Suppressor macrophage treated with lipopolysaccharide for 1 hour (primary cell): ENCODE measurements at regions not wholly inside any gene's neighbourhood (a gene's known extent, or its start where the extent isn't known, plus 50 kb on each side); places are given as distances from the start of the nearest gene placed in this dataset.
"Not testable (repeated sequence)": the region's sequence is repeated elsewhere in the genome, so short reads cannot be mapped to it uniquely, and the experiment has no call there.

Experiments
- DNase-seq, 3 donors: peaks; one replicate each; pipeline ENCODE4 v3.0.0-alpha.2; 2020 to 2022

DNA sequence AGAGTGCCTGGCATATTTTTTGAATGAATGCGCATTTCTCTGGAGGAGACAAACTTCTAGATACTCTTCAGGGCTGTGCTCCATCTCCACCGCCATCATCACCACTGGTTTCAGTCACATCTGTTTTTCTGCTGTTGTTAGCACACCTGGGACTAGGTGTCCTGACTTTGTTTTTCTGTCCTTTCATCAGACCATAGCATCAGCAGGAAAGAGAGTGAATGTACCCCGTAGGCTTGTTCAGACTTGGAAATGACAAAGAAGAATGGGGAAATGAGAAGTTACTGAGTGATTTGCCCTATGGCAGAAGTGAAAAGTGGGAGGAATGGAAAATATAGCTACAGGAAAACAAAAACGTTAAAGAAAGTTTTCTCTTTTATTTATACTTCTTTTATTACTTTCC, 965.2 kb upstream of the FANCL start:
- DNase-seq = no peak

DNA sequence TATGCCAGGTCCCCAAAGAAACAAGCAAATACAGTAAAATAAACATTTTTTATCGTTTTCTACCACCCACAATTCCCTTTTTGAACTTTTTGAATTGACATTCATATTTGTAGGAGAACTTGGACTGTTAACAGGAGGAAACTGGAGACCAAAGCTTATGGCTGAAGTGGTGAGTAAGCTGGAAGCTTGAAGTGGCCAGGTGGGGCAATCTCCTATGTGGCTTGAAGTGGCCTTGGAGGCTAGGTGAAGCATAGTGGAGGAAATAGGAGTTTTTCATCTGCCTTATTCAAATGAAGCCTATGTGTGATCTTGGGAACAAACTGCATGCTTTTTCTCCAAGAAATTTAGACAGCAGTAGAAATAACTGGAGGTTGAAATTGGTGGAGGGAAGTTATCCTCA, 962.9 kb upstream of the FANCL start:
- no peak for DNase-seq

DNA sequence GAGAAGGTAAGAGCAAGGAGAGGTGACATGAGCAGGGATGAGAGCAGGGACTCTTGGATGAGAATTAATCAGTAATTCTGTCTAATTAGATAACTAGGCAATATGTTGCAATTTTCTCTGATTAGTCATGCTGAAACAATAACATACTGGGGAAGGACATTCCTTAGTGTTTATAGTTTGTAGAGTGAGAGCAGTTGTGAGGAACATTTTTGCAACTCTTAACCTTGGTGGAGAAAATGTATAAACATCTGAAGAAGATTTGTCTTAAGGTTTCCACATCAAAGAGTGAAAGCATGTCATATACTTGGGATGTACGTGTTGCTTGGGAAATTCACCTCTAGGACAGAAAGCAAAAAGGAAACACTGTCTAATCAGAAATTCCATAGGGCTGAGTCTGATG, 955.4 kb upstream of the FANCL start:
- no peak for DNase-seq

- DNase-seq = no peak
Measured at GRCh38 chr2:59195851-59196250, 954.7 kb upstream of the FANCL start.

DNA sequence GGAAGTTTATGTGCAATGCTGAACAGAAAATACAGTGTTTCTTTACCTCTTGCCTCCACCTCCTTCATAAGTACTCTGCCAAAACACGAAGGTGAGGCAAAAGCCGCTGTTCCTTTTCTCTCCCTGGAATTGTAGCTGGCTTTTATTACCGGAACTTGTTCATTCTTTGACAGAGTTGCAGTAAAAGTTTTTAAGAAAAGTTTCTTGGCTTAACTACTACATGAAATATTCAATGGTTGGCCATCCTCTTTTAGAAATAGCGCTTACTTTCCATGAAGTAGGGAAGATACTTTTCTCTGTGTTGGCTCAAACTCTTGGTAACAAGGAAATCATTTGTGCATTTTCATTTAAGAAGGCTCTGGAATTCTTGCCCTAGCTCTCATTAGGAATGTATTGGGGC, 950.7 kb upstream of the FANCL start:
- no peak for DNase-seq

GRCh38 chr2:59190518-59190917, 949.4 kb upstream of the FANCL start:
- DNase-seq = no peak

GRCh38 chr2:59184276-59185020, 943.3 kb upstream of the FANCL start:
- DNase-seq = peak; percentile 21 to 30 (median 28)

GRCh38 chr2:59183070-59183469, 941.9 kb upstream of the FANCL start:
- no peak for DNase-seq

DNA sequence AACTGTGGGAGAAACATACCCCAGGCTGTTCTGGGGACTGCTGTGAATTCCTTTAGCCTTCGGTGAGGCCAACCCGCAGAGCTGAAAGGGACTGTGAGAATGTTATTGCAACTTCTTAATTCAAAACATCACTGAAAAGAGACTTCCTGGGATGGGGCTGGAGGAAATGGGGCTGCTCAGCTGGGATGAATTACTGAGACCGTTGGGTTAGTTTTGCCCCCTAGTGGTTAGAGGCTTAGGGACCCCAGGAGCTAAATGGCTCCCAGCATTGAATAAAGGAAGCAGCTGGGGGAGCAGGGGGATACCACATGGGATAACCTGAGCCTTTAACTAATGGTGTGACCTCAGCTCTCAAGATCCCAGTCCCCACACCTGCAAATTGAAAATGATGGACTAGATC, 941.1 kb upstream of the FANCL start:
- DNase-seq = peak; percentile 19 to 22 (median 22)

DNA sequence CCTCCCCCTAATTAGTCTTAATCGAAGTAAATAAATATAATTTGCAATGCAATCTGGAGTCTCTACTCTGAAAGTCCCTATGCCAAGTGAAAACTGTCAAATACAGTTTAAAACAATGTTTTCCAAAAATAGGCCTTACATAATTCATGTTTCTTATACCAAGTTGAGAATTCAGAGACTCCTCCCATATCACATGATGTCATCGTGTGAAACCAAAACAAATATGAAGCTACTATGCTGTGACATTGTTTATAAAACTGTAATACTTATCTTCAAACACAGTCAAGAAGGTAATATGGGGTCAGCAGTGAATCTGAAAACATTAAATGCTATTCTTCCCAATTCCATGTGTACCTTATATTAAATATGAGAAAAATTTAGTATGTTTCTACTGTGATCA, 940.2 kb upstream of the FANCL start:
- DNase-seq = no peak

DNA sequence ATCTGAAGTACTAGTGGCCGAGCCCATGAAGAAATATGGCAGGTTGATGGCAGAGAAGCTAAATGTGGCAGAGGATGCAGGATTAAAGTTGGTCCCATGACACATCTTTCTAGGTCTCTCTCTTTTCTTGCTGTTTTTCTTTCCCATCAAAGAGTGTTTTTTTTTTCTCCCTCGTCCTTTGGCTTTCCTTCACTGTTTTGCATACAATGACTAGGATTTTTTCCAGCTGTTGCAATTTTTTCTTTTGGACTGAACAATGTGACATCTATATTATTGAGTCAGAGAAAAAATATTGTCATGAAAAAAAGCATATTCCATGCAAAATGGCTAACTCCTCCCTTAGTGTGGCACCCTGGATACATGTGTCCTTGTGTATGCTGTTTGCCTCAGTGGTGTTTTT, 939.5 kb upstream of the FANCL start:
- DNase-seq = no peak

DNA sequence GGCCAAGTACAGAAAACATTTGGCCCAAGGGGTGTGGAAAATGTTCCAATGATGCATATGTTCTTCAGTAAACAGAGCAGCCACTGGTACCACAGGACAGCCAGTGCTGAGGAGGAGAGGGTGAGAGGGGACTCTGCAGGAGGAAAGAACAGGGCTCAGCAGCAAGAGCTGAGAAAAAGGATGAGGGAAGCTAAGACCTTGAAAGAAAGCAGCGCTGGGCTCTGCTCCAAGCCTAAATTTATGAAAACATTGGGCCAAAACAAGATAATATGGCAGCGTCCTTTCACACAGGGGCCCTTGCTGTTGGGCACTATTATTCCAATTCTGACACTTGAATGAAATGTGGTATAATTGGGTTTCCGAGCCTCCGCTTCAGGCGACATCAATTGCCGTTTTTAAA, 939.0 kb upstream of the FANCL start:
- no peak for DNase-seq

- DNase-seq = no peak
Measured at GRCh38 chr2:59177748-59178147, 936.6 kb upstream of the FANCL start.

DNA sequence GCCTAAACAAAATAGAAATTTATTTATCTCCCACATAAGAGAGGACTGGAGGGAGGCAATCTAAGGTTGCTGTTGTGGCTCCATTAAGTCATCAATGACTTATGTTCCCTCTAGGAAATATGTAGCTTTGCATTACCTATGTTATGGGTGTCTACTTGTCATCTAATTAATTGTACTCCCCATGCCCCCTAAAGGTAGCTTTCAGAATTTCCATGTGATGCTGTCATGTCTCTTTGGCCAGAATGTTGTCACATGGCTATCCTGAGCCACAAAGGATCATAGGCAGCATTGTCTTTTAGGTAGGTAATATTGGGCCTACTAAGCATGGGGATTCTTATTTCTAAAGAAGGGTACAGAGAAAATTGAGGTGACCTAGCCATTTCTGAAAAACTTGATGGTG, 935.6 kb upstream of the FANCL start:
- no peak for DNase-seq

GRCh38 chr2:59174536-59175243, 933.6 kb upstream of the FANCL start:
- DNase-seq = no peak

DNA sequence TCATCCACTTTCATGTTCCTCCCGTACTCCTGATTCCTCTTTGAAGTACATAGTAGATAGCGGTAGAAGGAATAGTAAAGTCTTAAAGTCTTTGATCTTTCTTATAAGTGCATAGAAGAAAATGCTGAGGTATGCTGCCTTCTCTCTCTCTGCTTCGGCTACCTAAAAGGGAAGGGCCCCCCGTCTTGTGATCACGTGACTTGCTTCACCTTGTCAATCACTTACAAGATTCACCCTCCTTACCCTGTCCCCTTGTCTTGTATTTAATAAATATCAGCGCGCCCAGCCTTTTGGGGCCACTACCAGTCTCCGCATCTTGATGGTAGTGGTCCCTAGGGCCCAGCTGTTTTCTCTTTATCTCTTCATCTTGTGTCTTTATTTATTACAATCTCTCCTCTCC, 932.2 kb upstream of the FANCL start:
- no peak for DNase-seq

DNA sequence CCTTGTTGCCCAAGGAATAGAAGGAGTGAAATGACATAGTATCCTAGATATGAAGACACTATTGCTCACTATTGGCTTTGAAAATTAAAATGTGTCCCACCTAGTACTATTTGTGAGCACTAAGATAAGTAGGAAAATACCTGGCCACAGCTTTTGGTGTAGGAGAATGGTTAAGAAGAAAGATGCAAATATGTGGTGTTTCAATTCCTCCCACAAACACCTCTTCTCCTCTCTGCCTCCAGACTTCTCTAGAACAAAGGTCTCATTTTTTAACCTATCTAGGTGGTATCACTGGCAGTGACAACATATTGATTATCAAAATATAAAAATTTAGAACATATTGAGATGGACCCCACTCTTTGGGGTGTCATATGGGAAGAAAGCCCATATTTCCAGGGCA, 929.9 kb upstream of the FANCL start:
- no peak for DNase-seq

DNA sequence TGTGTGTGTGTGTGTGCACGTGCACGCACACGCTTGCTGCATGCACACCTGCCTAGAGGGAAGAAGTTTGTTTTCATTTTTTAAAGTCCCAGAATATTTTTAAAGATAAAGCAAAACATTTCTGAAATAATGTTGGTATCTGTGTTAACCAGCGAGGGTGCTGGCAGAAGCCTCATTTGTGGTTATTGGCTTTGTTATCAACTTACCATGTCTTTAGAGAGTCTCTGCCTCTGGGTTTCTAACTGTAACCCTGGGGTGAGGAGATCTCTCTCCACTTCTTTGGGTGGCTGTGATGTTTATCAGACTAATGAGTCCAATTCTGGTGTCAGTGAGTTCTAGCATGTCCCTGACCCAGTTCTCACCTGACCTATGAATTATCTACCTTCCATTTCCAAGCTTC, 927.6 kb upstream of the FANCL start:
- DNase-seq = no peak

DNA sequence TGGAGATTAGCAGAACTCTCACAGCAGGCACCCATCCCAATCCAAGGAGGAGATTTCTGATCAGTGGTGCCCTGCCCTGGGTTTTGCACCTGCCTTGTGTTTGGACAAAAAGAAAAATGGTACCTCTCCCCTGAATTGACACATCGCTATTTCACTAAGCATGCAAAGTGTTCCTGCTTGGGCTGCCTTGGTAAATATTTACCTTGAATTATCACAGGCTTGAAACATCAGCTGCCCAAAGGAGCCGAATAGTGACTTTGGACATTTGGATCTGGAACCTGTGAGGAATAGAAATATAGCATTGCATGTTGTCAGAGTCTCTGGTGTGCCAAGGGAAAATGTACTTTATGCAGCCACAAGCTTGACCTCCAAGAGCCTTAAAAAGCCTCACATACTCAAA, 926.4 kb upstream of the FANCL start:
- no peak for DNase-seq

- not testable (repeated sequence) for DNase-seq
Measured at GRCh38 chr2:59157908-59158307, 916.8 kb upstream of the FANCL start.

GRCh38 chr2:59151805-59152204, 910.7 kb upstream of the FANCL start:
- DNase-seq = no peak

- DNase-seq = peak; percentile 41 to 62 (median 45)
Measured at GRCh38 chr2:59150217-59150849, 909.2 kb upstream of the FANCL start.

GRCh38 chr2:59149271-59149670, 908.1 kb upstream of the FANCL start:
- no peak for DNase-seq

- DNase-seq = no peak
Measured at GRCh38 chr2:59112258-59112657, 871.1 kb upstream of the FANCL start.
